Vagina (tissue), 2 donors: ENCODE measurements at regions not wholly inside any gene's neighbourhood (a gene's known extent, or its start where the extent isn't known, plus 50 kb on each side); places are given as distances from the start of the nearest gene placed in this dataset.

Experiments
- DNase-seq, 2 donors: peaks; one replicate each; pipeline ENCODE4 v3.0.0-alpha.2; 2017; ENCODE audit errors: extremely low spot score in 2 of 2
- H3K27ac ChIP-seq: fragments of 200-600 bp; sonication (generic); one replicate; pipeline ENCODE4 v1.5.1; 2019
- H3K27me3 ChIP-seq: fragments of 200-600 bp; sonication (generic); one replicate; pipeline ENCODE4 v1.5.1; 2019
- H3K36me3 ChIP-seq, 2 donors: fragments of 200-600 bp; sonication (generic); one replicate each; pipeline ENCODE4 v1.5.1; 2017 to 2019
- H3K4me1 ChIP-seq: fragments of 200-600 bp; sonication (generic); one replicate; pipeline ENCODE4 v1.5.1; 2019
- H3K4me3 ChIP-seq, 2 donors: fragments of 200-600 bp; sonication (generic); 1 replicate in 1 of 2; 2 replicates in 1 of 2; pipeline ENCODE4 v1.5.1; 2016 to 2019
- H3K9me3 ChIP-seq: fragments of 200-600 bp; sonication (generic); one replicate; pipeline ENCODE4 v1.5.1; 2019
- CTCF ChIP-seq, 3 experiments: fragments of 450-650 bp in 2 of 3; fragments of 200-600 bp in 1 of 3; sonication (generic) in 1 of 3; IDR thresholded peaks; one replicate each; pipeline ENCODE4 v1.5.1; 2017 to 2019; ENCODE audit warnings: antibody characterized with exemption in 3 of 3, mild to moderate bottlenecking in 2 of 3, moderate library complexity in 2 of 3
- POLR2A ChIP-seq, 2 donors: fragments of 450-650 bp; IDR thresholded peaks; one replicate each; pipeline ENCODE4 v1.6.1; 2017; ENCODE audit warnings: antibody characterized with exemption in 2 of 2, mild to moderate bottlenecking in 2 of 2, moderate library complexity in 2 of 2
- POLR2AphosphoS5 ChIP-seq, 2 donors: sonication (generic); formaldehyde crosslinking; IDR thresholded peaks; one replicate each; pipeline ENCODE4 v1.9.0; 2017; ENCODE audit warnings: antibody characterized with exemption in 2 of 2, mild to moderate bottlenecking in 2 of 2, low read depth in 1 of 2; ENCODE audit not compliant: insufficient read depth in 1 of 2
- intact Hi-C: fragments of 100-400 bp; cut with DNase I; formaldehyde crosslinking; loops from one replicate; pipeline ENCODE4 v1.15.1; 2023

GRCh38 chr7:52863652-52864051 is 171.8 kb upstream of the POM121L12 start:
- Histone ChIP-seq H3K4me3 (no peak overlapping the region), H3K27ac (no peak overlapping the region), H3K36me3 (no peaks in the 10 kb centered on the region), H3K9me3 (no peaks in the 10 kb centered on the region), H3K4me1 (no peaks in the 10 kb centered on the region), H3K27me3 (no peaks in the 10 kb centered on the region)
- no peak for DNase-seq
- TF ChIP-seq POLR2A (IDR thresholded peaks at IDR 0.05) (no peak), POLR2AphosphoS5 (IDR thresholded peaks at IDR 0.05; ENCODE audit: insufficient read depth in 1 of 2, low read depth in 1 of 2) (no peak), CTCF (IDR thresholded peaks at IDR 0.05) (no peak)
- intact Hi-C loops, result no loop called here

GRCh38 chr7:52862321-52862720 is 173.1 kb upstream of the POM121L12 start:
- intact Hi-C loops, result no loop called here
- Histone ChIP-seq H3K36me3 (no peaks in the 10 kb centered on the region), H3K27me3 (no peaks in the 10 kb centered on the region), H3K4me3 (no peak overlapping the region), H3K9me3 (no peaks in the 10 kb centered on the region), H3K27ac (no peak overlapping the region), H3K4me1 (no peaks in the 10 kb centered on the region)
- DNase-seq, result no peak
- no peak for TF ChIP-seq POLR2A (IDR thresholded peaks at IDR 0.05)

- Histone ChIP-seq H3K9me3 (no peaks in the 10 kb centered on the region), H3K4me3 (no peak overlapping the region), H3K4me1 (no peaks in the 10 kb centered on the region), H3K27me3 (no peaks in the 10 kb centered on the region), H3K36me3 (no peaks in the 10 kb centered on the region), H3K27ac (no peak overlapping the region)
- intact Hi-C loops, result no loop called here
- TF ChIP-seq POLR2A (IDR thresholded peaks at IDR 0.05) (no peak), POLR2AphosphoS5 (IDR thresholded peaks at IDR 0.05; ENCODE audit: insufficient read depth in 1 of 2, low read depth in 1 of 2) (no peak), CTCF (IDR thresholded peaks at IDR 0.05) (no peak)
- no peak for DNase-seq
Observed at GRCh38 chr7:52857367-52857766, 178.1 kb upstream of the POM121L12 start.

- Histone ChIP-seq H3K9me3 (no peaks in the 10 kb centered on the region), H3K4me3 (no peak overlapping the region), H3K36me3 (no peaks in the 10 kb centered on the region), H3K27me3 (no peaks in the 10 kb centered on the region), H3K4me1 (no peaks in the 10 kb centered on the region), H3K27ac (no peak overlapping the region)
- no peak for DNase-seq
- TF ChIP-seq POLR2AphosphoS5 (IDR thresholded peaks at IDR 0.05; ENCODE audit: insufficient read depth in 1 of 2, low read depth in 1 of 2) (no peak), CTCF (IDR thresholded peaks at IDR 0.05) (no peak), POLR2A (IDR thresholded peaks at IDR 0.05) (no peak)
- intact Hi-C loops, result no loop called here
Observed at GRCh38 chr7:52854681-52855080, 180.8 kb upstream of the POM121L12 start.

GRCh38 chr7:52851547-52851946 is 183.9 kb upstream of the POM121L12 start:
- TF ChIP-seq POLR2AphosphoS5 (IDR thresholded peaks at IDR 0.05; ENCODE audit: insufficient read depth in 1 of 2, low read depth in 1 of 2), result no peak
- TF ChIP-seq CTCF (IDR thresholded peaks at IDR 0.05), result no peak
- TF ChIP-seq POLR2A (IDR thresholded peaks at IDR 0.05), result no peak
- Histone ChIP-seq H3K36me3 (no peaks in the 10 kb centered on the region), H3K4me1 (no peaks in the 10 kb centered on the region), H3K4me3 (no peak overlapping the region), H3K9me3 (no peaks in the 10 kb centered on the region), H3K27me3 (no peaks in the 10 kb centered on the region), H3K27ac (no peak overlapping the region)
- DNase-seq, result no peak
- intact Hi-C loops, result no loop called here

- TF ChIP-seq POLR2AphosphoS5 (IDR thresholded peaks at IDR 0.05; ENCODE audit: insufficient read depth in 1 of 2, low read depth in 1 of 2) (no peak), POLR2A (IDR thresholded peaks at IDR 0.05) (no peak), CTCF (IDR thresholded peaks at IDR 0.05) (no peak)
- no peaks in the 10 kb centered on the region for H3K9me3 ChIP-seq
- intact Hi-C loops, result no loop called here
- H3K4me1 ChIP-seq, result no peaks in the 10 kb centered on the region
- DNase-seq, result no peak
- H3K27me3 ChIP-seq, result no peaks in the 10 kb centered on the region
- no peaks in the 10 kb centered on the region for H3K36me3 ChIP-seq
- H3K27ac ChIP-seq, result no peak overlapping the region
- no peak overlapping the region for H3K4me3 ChIP-seq
Observed at GRCh38 chr7:52843436-52843835, 192.0 kb upstream of the POM121L12 start.
